T-helper 2 cell treated with Interferon-gamma antibody and Interleukin-4, amounts not matched to agents 5 μg/mL and 100 μg/mL, for 36 hours (primary cell): ENCODE measurements at regions not wholly inside any gene's neighbourhood (a gene's known extent, or its start where the extent isn't known, plus 50 kb on each side); places are given as distances from the start of the nearest gene placed in this dataset.

ENCODE experiments used
- DNase-seq: peaks from one replicate; pipeline ENCODE4 v3.0.0; 2021; ENCODE audit warnings: low spot score
- H3K27ac Mint-ChIP-seq: one replicate; pipeline ENCODE4 v1.8.0; 2021; ENCODE audit warnings: mild to moderate bottlenecking, mixed read lengths
- H3K27me3 Mint-ChIP-seq: one replicate; pipeline ENCODE4 v1.8.0; 2021; ENCODE audit warnings: low read depth, mixed read lengths
- H3K36me3 Mint-ChIP-seq: one replicate; pipeline ENCODE4 v1.8.0; 2021; ENCODE audit warnings: low read depth, mixed read lengths
- H3K4me1 Mint-ChIP-seq: one replicate; pipeline ENCODE4 v1.8.0; 2021; ENCODE audit warnings: low read depth, mixed read lengths
- H3K4me3 Mint-ChIP-seq: one replicate; pipeline ENCODE4 v1.8.0; 2022; ENCODE audit warnings: mild to moderate bottlenecking, moderate library complexity, mixed read lengths
- H3K9me3 Mint-ChIP-seq: one replicate; pipeline ENCODE4 v1.8.0; 2021; ENCODE audit warnings: mixed read lengths

GRCh38 chr1:69228501-69228900, 339.2 kb upstream of the LRRC7 start:
- H3K36me3 Mint-ChIP-seq, result no peaks in the 10 kb centered on the region
- H3K4me1 Mint-ChIP-seq, result no peaks in the 10 kb centered on the region
- no peaks in the 10 kb centered on the region for H3K9me3 Mint-ChIP-seq
- H3K27ac Mint-ChIP-seq, result no peak overlapping the region
- DNase-seq, result no peak
- no peak overlapping the region for H3K4me3 Mint-ChIP-seq
- H3K27me3 Mint-ChIP-seq, result no peaks in the 10 kb centered on the region

- H3K27me3 Mint-ChIP-seq, result no peaks in the 10 kb centered on the region
- H3K27ac Mint-ChIP-seq, result no peak overlapping the region
- no peak for DNase-seq
- no peaks in the 10 kb centered on the region for H3K9me3 Mint-ChIP-seq
- no peaks in the 10 kb centered on the region for H3K4me1 Mint-ChIP-seq
- H3K4me3 Mint-ChIP-seq, result no peak overlapping the region
- H3K36me3 Mint-ChIP-seq, result no peaks in the 10 kb centered on the region
Observed at GRCh38 chr1:69230208-69230607, 337.5 kb upstream of the LRRC7 start.

DNA sequence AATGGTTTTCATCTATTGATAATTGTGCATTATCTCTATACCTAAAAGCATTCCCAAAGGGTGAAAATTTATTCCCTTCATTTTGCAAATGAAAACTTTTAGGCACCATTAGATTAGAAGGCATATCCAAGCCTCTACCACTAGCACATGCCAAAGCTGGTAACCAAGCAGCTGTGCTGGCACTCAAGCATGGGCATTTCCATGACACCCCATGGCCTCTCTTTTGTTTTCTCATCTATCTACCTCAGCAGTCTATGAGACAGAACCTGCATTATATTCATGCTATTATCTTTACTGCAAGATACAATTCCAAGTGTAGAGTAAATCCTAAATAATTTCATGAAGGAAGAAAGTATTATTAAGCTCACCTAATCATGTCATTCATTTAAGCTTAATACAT, 334.3 kb upstream of the LRRC7 start:
- no peaks in the 10 kb centered on the region for H3K9me3 Mint-ChIP-seq
- H3K27ac Mint-ChIP-seq, result no peak overlapping the region
- no peaks in the 10 kb centered on the region for H3K4me1 Mint-ChIP-seq
- no peak for DNase-seq
- no peak overlapping the region for H3K4me3 Mint-ChIP-seq
- no peaks in the 10 kb centered on the region for H3K27me3 Mint-ChIP-seq
- no peaks in the 10 kb centered on the region for H3K36me3 Mint-ChIP-seq

DNA sequence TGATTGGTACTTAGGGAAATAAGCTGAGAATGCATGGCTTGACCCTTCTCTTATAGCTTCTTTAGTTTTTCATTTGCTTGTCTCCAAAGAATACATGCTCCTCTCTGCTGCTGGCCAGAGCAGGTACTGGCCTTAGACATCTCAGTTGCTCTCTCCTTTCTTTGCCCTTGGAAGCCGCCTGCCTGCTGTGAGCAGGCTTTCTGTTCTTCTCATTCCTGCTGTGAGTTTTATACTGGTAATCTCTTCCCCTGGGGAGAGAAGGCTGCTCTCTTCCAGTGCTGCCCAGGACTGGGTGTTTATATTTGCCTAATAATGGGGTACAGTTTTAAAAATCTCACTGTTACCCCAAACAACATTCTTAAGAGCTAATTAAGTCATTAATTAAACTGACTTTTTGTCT, 323.5 kb upstream of the LRRC7 start:
- no peaks in the 10 kb centered on the region for H3K4me1 Mint-ChIP-seq
- H3K4me3 Mint-ChIP-seq, result no peak overlapping the region
- no peaks in the 10 kb centered on the region for H3K27me3 Mint-ChIP-seq
- DNase-seq, result no peak
- no peaks in the 10 kb centered on the region for H3K36me3 Mint-ChIP-seq
- no peak overlapping the region for H3K27ac Mint-ChIP-seq
- H3K9me3 Mint-ChIP-seq, result peaks cover 5% of the 10 kb centered on the region

DNA sequence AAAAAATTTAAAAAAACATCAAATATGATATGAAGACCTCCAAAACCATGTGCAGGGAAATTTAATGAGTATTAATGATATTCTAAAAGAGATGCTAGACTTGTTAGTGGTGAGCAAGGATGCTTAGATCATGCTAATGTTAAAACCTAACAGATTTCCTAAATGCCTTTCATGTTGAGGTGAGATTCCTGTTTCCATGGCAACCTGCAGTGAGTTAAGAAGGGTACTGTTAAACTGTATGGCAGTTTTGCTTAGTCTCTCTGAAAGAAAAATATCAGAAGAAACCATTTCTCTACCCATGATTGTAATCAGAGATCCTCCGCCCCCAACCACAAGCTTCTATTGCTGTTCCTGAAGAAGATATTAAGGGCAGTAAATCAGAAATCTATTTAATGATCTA, 321.6 kb upstream of the LRRC7 start:
- Mint-ChIP-seq H3K9me3 (peaks cover 9% of the 10 kb centered on the region), H3K36me3 (no peaks in the 10 kb centered on the region), H3K27me3 (no peaks in the 10 kb centered on the region), H3K4me3 (no peak overlapping the region), H3K27ac (no peak overlapping the region), H3K4me1 (no peaks in the 10 kb centered on the region)
- no peak for DNase-seq

GRCh38 chr1:69246710-69247109, 321.0 kb upstream of the LRRC7 start:
- DNase-seq, result no peak
- Mint-ChIP-seq H3K27ac (no peak overlapping the region), H3K36me3 (no peaks in the 10 kb centered on the region), H3K4me3 (no peak overlapping the region), H3K9me3 (peaks cover 9% of the 10 kb centered on the region), H3K4me1 (no peaks in the 10 kb centered on the region), H3K27me3 (no peaks in the 10 kb centered on the region)

GRCh38 chr1:69252696-69253095, 315.0 kb upstream of the LRRC7 start:
- Mint-ChIP-seq H3K27ac (no peak overlapping the region), H3K9me3 (peaks cover 15% of the 10 kb centered on the region)

GRCh38 chr1:69256036-69256435, 311.7 kb upstream of the LRRC7 start:
- Mint-ChIP-seq H3K4me1 (no peaks in the 10 kb centered on the region), H3K27ac (no peak overlapping the region), H3K36me3 (no peaks in the 10 kb centered on the region), H3K9me3 (peaks cover 6% of the 10 kb centered on the region), H3K27me3 (no peaks in the 10 kb centered on the region), H3K4me3 (no peak overlapping the region)
- no peak for DNase-seq

More at GRCh38 chr1:69252696-69253095, 315.0 kb upstream of the LRRC7 start:
- H3K4me1 Mint-ChIP-seq, result no peaks in the 10 kb centered on the region
- H3K27me3 Mint-ChIP-seq, result no peaks in the 10 kb centered on the region
- no peak overlapping the region for H3K4me3 Mint-ChIP-seq
- DNase-seq, result no peak
- H3K36me3 Mint-ChIP-seq, result no peaks in the 10 kb centered on the region

GRCh38 chr1:69258842-69259241, 308.9 kb upstream of the LRRC7 start:
- H3K27me3 Mint-ChIP-seq, result no peaks in the 10 kb centered on the region
- no peaks in the 10 kb centered on the region for H3K9me3 Mint-ChIP-seq
- no peaks in the 10 kb centered on the region for H3K36me3 Mint-ChIP-seq
- no peak for DNase-seq
- no peak overlapping the region for H3K27ac Mint-ChIP-seq
- H3K4me3 Mint-ChIP-seq, result no peak overlapping the region
- no peaks in the 10 kb centered on the region for H3K4me1 Mint-ChIP-seq

- no peaks in the 10 kb centered on the region for H3K4me1 Mint-ChIP-seq
- no peaks in the 10 kb centered on the region for H3K36me3 Mint-ChIP-seq
- peaks cover 3% of the 10 kb centered on the region for H3K9me3 Mint-ChIP-seq
Observed at GRCh38 chr1:69263921-69264391, 303.8 kb upstream of the LRRC7 start.

DNA sequence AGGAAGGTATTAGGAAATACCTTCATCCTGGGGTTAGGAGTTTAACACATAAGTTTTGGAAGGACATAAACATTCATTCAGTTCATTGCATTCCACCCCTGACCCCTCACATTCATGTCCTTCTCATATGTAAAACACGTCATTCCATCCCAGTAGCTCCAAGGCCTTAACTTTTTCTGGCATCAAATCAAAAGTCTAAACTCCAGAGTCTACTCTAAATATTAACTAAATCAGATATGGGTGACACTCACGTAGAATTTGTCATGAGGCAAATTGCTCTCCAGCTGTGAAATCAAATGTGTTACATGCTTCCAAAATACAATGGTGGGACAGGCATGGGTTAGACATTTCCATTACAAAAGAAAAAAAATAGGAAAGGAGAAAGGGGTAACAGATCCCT, 298.2 kb upstream of the LRRC7 start:
- peaks cover 3% of the 10 kb centered on the region for H3K9me3 Mint-ChIP-seq
- no peak overlapping the region for H3K27ac Mint-ChIP-seq
- no peak overlapping the region for H3K4me3 Mint-ChIP-seq
- H3K4me1 Mint-ChIP-seq, result no peaks in the 10 kb centered on the region
- no peaks in the 10 kb centered on the region for H3K27me3 Mint-ChIP-seq
- DNase-seq, result no peak
- no peaks in the 10 kb centered on the region for H3K36me3 Mint-ChIP-seq

More at GRCh38 chr1:69263921-69264391, 303.8 kb upstream of the LRRC7 start:
- Mint-ChIP-seq H3K27me3 (no peaks in the 10 kb centered on the region), H3K4me3 (no peak overlapping the region), H3K27ac (no peak overlapping the region)
- no peak for DNase-seq

DNA sequence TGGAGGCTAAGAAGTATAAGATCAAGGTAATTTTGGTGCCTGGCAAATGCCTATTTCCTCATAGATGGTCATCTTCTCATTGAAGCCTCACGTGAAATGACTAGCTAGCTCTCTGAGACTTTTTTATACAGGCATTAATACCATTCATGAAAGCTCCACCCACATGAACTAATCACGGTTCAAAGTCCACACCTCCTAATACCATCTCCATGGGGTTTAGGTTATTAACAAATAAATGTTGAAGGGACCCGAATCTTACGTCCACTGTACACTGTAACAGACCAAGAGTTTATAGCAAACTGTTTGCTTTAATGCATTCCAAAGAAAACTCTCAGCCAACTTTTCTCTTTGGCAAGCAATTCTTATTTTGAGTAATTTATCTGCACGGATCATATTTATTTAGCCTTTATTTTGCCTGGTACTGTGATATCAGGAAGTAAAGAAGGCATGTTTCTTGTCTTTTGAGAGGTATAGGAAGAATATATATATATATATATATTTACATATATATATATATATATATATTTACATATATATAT, 296.1 kb upstream of the LRRC7 start:
- Mint-ChIP-seq H3K9me3 (peaks cover 3% of the 10 kb centered on the region), H3K27me3 (no peaks in the 10 kb centered on the region), H3K27ac (no peak overlapping the region), H3K36me3 (no peaks in the 10 kb centered on the region), H3K4me3 (no peak overlapping the region), H3K4me1 (no peaks in the 10 kb centered on the region)
- DNase-seq, result no peak

DNA sequence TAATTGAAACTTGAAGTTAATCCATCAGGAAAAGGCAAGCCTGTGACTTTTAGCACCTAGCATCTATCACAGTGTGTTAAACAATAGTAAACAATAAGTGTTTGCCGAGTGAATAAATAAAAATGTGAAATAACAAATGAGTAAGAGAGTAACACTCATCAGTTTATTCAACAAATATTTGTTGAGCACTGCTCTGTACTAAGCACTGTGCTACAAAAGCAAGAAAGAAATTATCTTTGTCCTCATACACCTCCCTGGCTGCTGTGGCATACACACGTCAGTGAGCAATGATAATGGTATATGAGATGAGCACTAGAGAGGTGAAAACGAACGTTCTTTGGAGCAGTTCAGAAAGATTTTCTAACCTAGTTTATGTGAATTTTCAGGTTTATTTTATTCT, 295.0 kb upstream of the LRRC7 start:
- H3K9me3 Mint-ChIP-seq, result no peaks in the 10 kb centered on the region
- no peak overlapping the region for H3K27ac Mint-ChIP-seq
- H3K27me3 Mint-ChIP-seq, result no peaks in the 10 kb centered on the region
- no peaks in the 10 kb centered on the region for H3K36me3 Mint-ChIP-seq
- no peak overlapping the region for H3K4me3 Mint-ChIP-seq
- no peaks in the 10 kb centered on the region for H3K4me1 Mint-ChIP-seq
- DNase-seq, result no peak

- Mint-ChIP-seq H3K27ac (no peak overlapping the region), H3K9me3 (no peaks in the 10 kb centered on the region), H3K36me3 (no peaks in the 10 kb centered on the region), H3K4me3 (no peak overlapping the region), H3K27me3 (no peaks in the 10 kb centered on the region), H3K4me1 (no peaks in the 10 kb centered on the region)
- no peak for DNase-seq
Observed at GRCh38 chr1:69278923-69279322, 288.8 kb upstream of the LRRC7 start.

DNA sequence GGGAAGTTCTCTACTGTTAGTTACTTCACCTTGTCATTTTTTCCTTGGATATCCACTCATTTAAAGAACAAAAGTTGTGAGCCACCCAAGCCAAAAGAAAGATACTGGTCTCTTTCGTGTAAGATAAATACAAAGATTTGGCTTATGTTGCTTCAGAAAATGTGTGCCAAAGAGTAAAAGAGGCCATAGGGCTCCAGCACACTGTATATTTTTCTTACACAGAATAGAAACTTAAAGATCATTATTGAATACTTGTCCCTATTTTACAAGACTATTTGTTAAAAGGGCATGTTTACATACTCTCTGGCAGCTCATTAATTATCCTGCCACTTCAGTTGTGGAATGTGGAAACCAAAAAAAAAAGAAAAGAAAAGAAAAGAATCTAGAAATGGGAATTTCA, 284.2 kb upstream of the LRRC7 start:
- Mint-ChIP-seq H3K36me3 (no peaks in the 10 kb centered on the region), H3K4me1 (no peaks in the 10 kb centered on the region), H3K27me3 (no peaks in the 10 kb centered on the region), H3K9me3 (no peaks in the 10 kb centered on the region), H3K27ac (no peak overlapping the region), H3K4me3 (no peak overlapping the region)
- DNase-seq, result no peak
